Caco-2 (cell line): ENCODE measurements at regions not wholly inside any gene's neighbourhood (a gene's known extent, or its start where the extent isn't known, plus 50 kb on each side); places are given as distances from the start of the nearest gene placed in this dataset.

Experiments
- BruUV-seq: library from RNA; stranded (reverse); fragments of 400-500 nt; replicated peaks from 2 replicates; lab custom pipeline; 2021; lab: Mats Ljungman, UMichigan
- CTCF ChIA-PET: fragments of 300-600 bp; sonication (Branson Sonifier 250); formaldehyde crosslinking; loops from one replicate; lab custom pipeline; 2022; ENCODE audit warnings: antibody characterized with exemption; lab: Charles Lee
- POLR2A ChIA-PET: fragments of 300-600 bp; sonication (Branson Sonifier 250); formaldehyde crosslinking; loops from one replicate; lab custom pipeline; 2022; ENCODE audit warnings: antibody characterized with exemption; lab: Charles Lee
- DNase-seq, 2 experiments: peaks; one replicate each; pipeline versions ENCODE4 v3.0.0 to v3.0.0-alpha.2; 2020 to 2022
- H3K27me3 ChIP-seq: replicated peaks from 2 replicates; pipeline ENCODE4 v1.6.0; 2011; ENCODE audit warnings: low read length; ENCODE audit not compliant: control insufficient read depth, insufficient read depth
- H3K36me3 ChIP-seq: 2 replicates; pipeline ENCODE4 v1.5.1; 2011; ENCODE audit warnings: low read length; ENCODE audit not compliant: control insufficient read depth, insufficient read depth
- H3K4me1 ChIP-seq: fragments of 250-450 bp; sonication (Bioruptor Pico); 2 replicates; pipeline ENCODE4 v1.5.1; 2020; ENCODE audit warnings: mild to moderate bottlenecking
- H3K4me3 ChIP-seq: 2 replicates; pipeline ENCODE4 v1.5.1; 2011; ENCODE audit warnings: low read depth, mild to moderate bottlenecking, control low read depth, low read length
- H3K9me3 ChIP-seq: fragments of 250-450 bp; sonication (Bioruptor Pico); 2 replicates; pipeline ENCODE4 v1.5.1; 2020; ENCODE audit warnings: mild to moderate bottlenecking, moderate library complexity
- H3K27ac Mint-ChIP-seq: one replicate; pipeline ENCODE4 v1.8.0; 2022; ENCODE audit warnings: mixed read lengths; ENCODE audit not compliant: unreplicated experiment
- H3K27me3 Mint-ChIP-seq: one replicate; pipeline ENCODE4 v1.8.0; 2022; ENCODE audit warnings: mixed read lengths; ENCODE audit not compliant: insufficient read depth, unreplicated experiment
- H3K36me3 Mint-ChIP-seq: one replicate; pipeline ENCODE4 v1.8.0; 2022; ENCODE audit warnings: mild to moderate bottlenecking, mixed read lengths; ENCODE audit not compliant: insufficient read depth, unreplicated experiment
- H3K4me1 Mint-ChIP-seq: one replicate; pipeline ENCODE4 v1.8.0; 2022; ENCODE audit warnings: low read depth, mixed read lengths; ENCODE audit not compliant: unreplicated experiment
- H3K4me3 Mint-ChIP-seq: one replicate; pipeline ENCODE4 v1.8.0; 2022; ENCODE audit warnings: mild to moderate bottlenecking, moderate library complexity, mixed read lengths; ENCODE audit not compliant: unreplicated experiment
- H3K9me3 Mint-ChIP-seq: one replicate; pipeline ENCODE4 v1.8.0; 2022; ENCODE audit warnings: mixed read lengths; ENCODE audit not compliant: unreplicated experiment
- intact Hi-C: fragments of 100-400 bp; cut with micrococcal nuclease; formaldehyde crosslinking; loops from one replicate; pipeline ENCODE4 v1.10.0; 2022; ENCODE audit not compliant: unreplicated experiment
- TF ChIP-seq, protein P1 (sequence below), 2 experiments: fragments of 200-600 bp in 1 of 2; IDR thresholded peaks; 1 replicate in 1 of 2; 2 replicates in 1 of 2; pipeline versions ENCODE4 v1.5.1 to v1.8.0; 2011 to 2022; ENCODE audit warnings: antibody characterized with exemption in 1 of 2, control low read depth in 1 of 2, inconsistent platforms in 1 of 2, low read depth in 1 of 2, low read length in 1 of 2, mild to moderate bottlenecking in 1 of 2, moderate library complexity in 1 of 2; ENCODE audit not compliant: insufficient read depth in 1 of 2, severe bottlenecking in 1 of 2, unreplicated experiment in 1 of 2

DNA sequence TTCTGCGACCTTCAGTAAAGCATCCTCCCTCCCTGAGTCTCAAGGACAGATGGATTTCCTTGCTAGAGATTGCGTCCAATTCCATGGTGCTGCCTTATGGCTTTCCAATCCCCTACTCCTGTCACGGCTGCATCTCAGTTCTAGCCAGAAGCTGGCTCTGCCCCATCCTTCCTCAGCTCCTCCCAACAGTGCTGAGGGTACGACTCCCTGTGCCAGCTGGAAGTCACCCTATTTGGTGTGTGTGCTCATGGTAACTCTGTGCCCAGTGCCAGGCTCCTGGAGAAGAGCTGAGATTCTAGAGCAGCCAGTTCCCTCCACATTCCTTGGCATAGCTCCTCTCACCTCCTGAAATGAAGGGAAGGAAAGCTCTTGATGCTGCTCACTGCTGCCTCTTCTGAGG is 185.0 kb upstream of the PODXL start:
- DNase-seq: no peak
- ChIA-PET CTCF (no interaction called here), POLR2A (no interaction called here)
- no peak overlapping the region for H3K4me3 Mint-ChIP-seq
- TF ChIP-seq, protein P1, sequence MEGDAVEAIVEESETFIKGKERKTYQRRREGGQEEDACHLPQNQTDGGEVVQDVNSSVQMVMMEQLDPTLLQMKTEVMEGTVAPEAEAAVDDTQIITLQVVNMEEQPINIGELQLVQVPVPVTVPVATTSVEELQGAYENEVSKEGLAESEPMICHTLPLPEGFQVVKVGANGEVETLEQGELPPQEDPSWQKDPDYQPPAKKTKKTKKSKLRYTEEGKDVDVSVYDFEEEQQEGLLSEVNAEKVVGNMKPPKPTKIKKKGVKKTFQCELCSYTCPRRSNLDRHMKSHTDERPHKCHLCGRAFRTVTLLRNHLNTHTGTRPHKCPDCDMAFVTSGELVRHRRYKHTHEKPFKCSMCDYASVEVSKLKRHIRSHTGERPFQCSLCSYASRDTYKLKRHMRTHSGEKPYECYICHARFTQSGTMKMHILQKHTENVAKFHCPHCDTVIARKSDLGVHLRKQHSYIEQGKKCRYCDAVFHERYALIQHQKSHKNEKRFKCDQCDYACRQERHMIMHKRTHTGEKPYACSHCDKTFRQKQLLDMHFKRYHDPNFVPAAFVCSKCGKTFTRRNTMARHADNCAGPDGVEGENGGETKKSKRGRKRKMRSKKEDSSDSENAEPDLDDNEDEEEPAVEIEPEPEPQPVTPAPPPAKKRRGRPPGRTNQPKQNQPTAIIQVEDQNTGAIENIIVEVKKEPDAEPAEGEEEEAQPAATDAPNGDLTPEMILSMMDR (IDR thresholded peaks at IDR 0.05; ENCODE audit: insufficient read depth in 1 of 2, low read depth in 1 of 2, low read length in 1 of 2, severe bottlenecking in 1 of 2, unreplicated experiment in 1 of 2): no peak
- Histone ChIP-seq H3K4me3 (no peak overlapping the region), H3K27me3 (no peaks in the 10 kb centered on the region), H3K36me3 (no peaks in the 10 kb centered on the region), H3K4me1 (no peaks in the 10 kb centered on the region), H3K9me3 (no peaks in the 10 kb centered on the region)
- intact Hi-C loops: loop anchor here (5.0 kb wide), 1 partner anchor 54 kb away; no protein-coding TSS in a partner anchor
- peaks cover 17% of the 10 kb centered on the region for H3K27me3 Mint-ChIP-seq
- no peaks in the 10 kb centered on the region for H3K36me3 Mint-ChIP-seq
- H3K9me3 Mint-ChIP-seq: no peaks in the 10 kb centered on the region
- no TSS peak for BruUV-seq
- H3K4me1 Mint-ChIP-seq: no peaks in the 10 kb centered on the region
- no peak overlapping the region for H3K27ac Mint-ChIP-seq

DNA sequence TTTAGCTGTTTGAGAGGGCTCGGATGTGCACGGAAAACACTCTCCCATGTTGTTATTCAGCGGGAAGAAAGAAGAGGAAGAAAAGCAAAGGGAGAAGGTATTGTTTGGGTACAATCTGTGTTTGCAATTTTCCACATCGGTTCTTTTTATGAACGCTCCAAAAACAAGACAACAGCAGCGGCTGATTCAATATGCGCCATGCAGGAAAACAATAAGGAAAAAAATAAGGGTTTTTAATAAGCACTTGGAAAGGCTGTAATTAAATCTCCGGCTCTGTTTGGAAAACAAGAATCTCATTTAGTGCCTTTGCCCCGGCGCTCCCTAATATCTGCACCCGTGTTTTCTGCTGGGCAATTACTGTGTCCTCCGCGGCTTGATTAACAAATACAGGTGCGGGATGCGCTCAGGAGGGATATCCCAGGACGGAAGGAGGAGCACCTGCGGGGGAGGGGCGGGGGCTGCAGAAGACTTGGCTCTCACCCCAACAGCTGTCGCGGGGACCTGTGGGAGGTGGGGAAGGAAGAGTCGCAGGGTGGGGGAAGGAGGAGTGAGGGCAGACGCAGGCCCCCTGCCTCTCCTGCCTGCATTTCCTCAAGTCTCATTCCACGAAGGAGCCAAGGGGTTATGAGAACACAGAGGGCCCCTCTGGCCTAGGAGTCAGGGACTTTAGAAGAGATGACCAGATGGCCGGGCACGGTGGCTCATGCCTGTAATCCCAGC is 181.5 kb upstream of the PODXL start:
- H3K27me3 ChIP-seq: no peaks in the 10 kb centered on the region
- DNase-seq: no peak
- no peaks in the 10 kb centered on the region for H3K4me1 Mint-ChIP-seq
- BruUV-seq: no TSS peak
- ChIA-PET CTCF (no interaction called here), POLR2A (no interaction called here)
- no peaks in the 10 kb centered on the region for H3K36me3 Mint-ChIP-seq
- intact Hi-C loops: no loop called here
- no peaks in the 10 kb centered on the region for H3K9me3 Mint-ChIP-seq
- no peak overlapping the region for H3K4me3 Mint-ChIP-seq
- no peak overlapping the region for H3K27ac Mint-ChIP-seq
- no peak overlapping the region for H3K4me3 ChIP-seq
- no peaks in the 10 kb centered on the region for H3K36me3 ChIP-seq
- H3K9me3 ChIP-seq: no peaks in the 10 kb centered on the region
- peaks cover 19% of the 10 kb centered on the region for H3K27me3 Mint-ChIP-seq
- TF ChIP-seq, protein P1 (IDR thresholded peaks at IDR 0.05; ENCODE audit: insufficient read depth in 1 of 2, low read depth in 1 of 2, low read length in 1 of 2, severe bottlenecking in 1 of 2, unreplicated experiment in 1 of 2): no peak
- H3K4me1 ChIP-seq: no peaks in the 10 kb centered on the region

GRCh38 chr7:131735101-131735500 is 178.7 kb upstream of the PODXL start:
- no peak for DNase-seq
- no peaks in the 10 kb centered on the region for H3K4me1 ChIP-seq
- POLR2A ChIA-PET: no interaction called here
- CTCF ChIA-PET: no interaction called here
- Mint-ChIP-seq H3K4me1 (no peaks in the 10 kb centered on the region), H3K4me3 (no peak overlapping the region), H3K36me3 (no peaks in the 10 kb centered on the region), H3K27me3 (peaks cover 22% of the 10 kb centered on the region), H3K9me3 (peaks cover 13% of the 10 kb centered on the region), H3K27ac (no peak overlapping the region)
- no peaks in the 10 kb centered on the region for H3K36me3 ChIP-seq
- H3K9me3 ChIP-seq: no peaks in the 10 kb centered on the region
- no peak overlapping the region for H3K4me3 ChIP-seq
- no peaks in the 10 kb centered on the region for H3K27me3 ChIP-seq
- no TSS peak for BruUV-seq
- intact Hi-C loops: no loop called here
- TF ChIP-seq, protein P1 (IDR thresholded peaks at IDR 0.05; ENCODE audit: insufficient read depth in 1 of 2, low read depth in 1 of 2, low read length in 1 of 2, severe bottlenecking in 1 of 2, unreplicated experiment in 1 of 2): no peak
